Mesenchymal stem cell (in vitro differentiated cells and primary cell): ENCODE measurements at regions not wholly inside any gene's neighbourhood (a gene's known extent, or its start where the extent isn't known, plus 50 kb on each side); places are given as distances from the start of the nearest gene placed in this dataset.
"Not testable (repeated sequence)": the region's sequence is repeated elsewhere in the genome, so short reads cannot be mapped to it uniquely, and the experiment has no call there.

Source experiments
- DNase-seq: peaks from one replicate; pipeline ENCODE4 v3.0.0-alpha.2; 2013
- H2AFZ ChIP-seq: one replicate; pipeline ENCODE4 v1.6.1; 2013; ENCODE audit warnings: low read depth, mild to moderate bottlenecking, control low read depth, inconsistent platforms, low read length, moderate library complexity
- H2AK5ac ChIP-seq: 2 replicates; pipeline ENCODE4 v1.6.1; 2013; ENCODE audit warnings: low read length, moderate library complexity, mild to moderate bottlenecking, inconsistent platforms; ENCODE audit not compliant: severe bottlenecking
- H2BK120ac ChIP-seq: one replicate; pipeline ENCODE4 v1.6.1; 2013; ENCODE audit warnings: low read depth, mild to moderate bottlenecking, inconsistent platforms, low read length, moderate library complexity
- H2BK12ac ChIP-seq, 2 experiments: one replicate each; pipeline ENCODE4 v1.6.1; 2013; ENCODE audit warnings: inconsistent platforms in 2 of 2, low read length in 2 of 2, mild to moderate bottlenecking in 2 of 2, moderate library complexity in 2 of 2, control low read depth in 1 of 2
- H2BK15ac ChIP-seq: one replicate; pipeline ENCODE4 v1.6.1; 2013; ENCODE audit warnings: mild to moderate bottlenecking, low read depth, inconsistent platforms; ENCODE audit not compliant: poor library complexity, severe bottlenecking
- H2BK5ac ChIP-seq: 2 replicates; pipeline ENCODE4 v1.6.1; 2013; ENCODE audit warnings: low read depth, mild to moderate bottlenecking, low read length, control low read depth, inconsistent platforms; ENCODE audit not compliant: poor library complexity, severe bottlenecking
- H3K14ac ChIP-seq, 2 experiments: one replicate each; pipeline ENCODE4 v1.6.1; 2013; ENCODE audit warnings: inconsistent platforms in 2 of 2, low read length in 2 of 2, control low read depth in 1 of 2, mild to moderate bottlenecking in 1 of 2, moderate library complexity in 1 of 2
- H3K18ac ChIP-seq, 2 experiments: one replicate each; pipeline ENCODE4 v1.6.1; 2013; ENCODE audit warnings: inconsistent platforms in 2 of 2, low read length in 2 of 2, control low read depth in 1 of 2, low read depth in 1 of 2, mild to moderate bottlenecking in 1 of 2
- H3K23ac ChIP-seq, 2 experiments: one replicate each; pipeline ENCODE4 v1.6.1; 2013; ENCODE audit warnings: inconsistent platforms in 2 of 2, low read length in 2 of 2, mild to moderate bottlenecking in 2 of 2, moderate library complexity in 2 of 2, control low read depth in 1 of 2
- H3K27ac ChIP-seq: 2 replicates; pipeline ENCODE4 v1.5.1; 2013; ENCODE audit warnings: mild to moderate bottlenecking, moderate library complexity, low read length, control low read depth, inconsistent platforms; ENCODE audit not compliant: poor library complexity, severe bottlenecking
- H3K27me3 ChIP-seq, 2 experiments: 2 replicates each; pipeline versions ENCODE4 v1.6.1 to v1.7.0; 2013; ENCODE audit warnings: low read length in 2 of 2, mild to moderate bottlenecking in 2 of 2, moderate library complexity in 2 of 2, control low read depth in 1 of 2, inconsistent platforms in 1 of 2; ENCODE audit not compliant: control insufficient read depth in 1 of 2, insufficient read depth in 1 of 2
- H3K36me3 ChIP-seq, 2 experiments: 2 replicates each; pipeline versions ENCODE4 v1.6.1 to v1.7.0; 2013; ENCODE audit warnings: low read length in 2 of 2, control low read depth in 1 of 2, inconsistent platforms in 1 of 2, low read depth in 1 of 2, mild to moderate bottlenecking in 1 of 2; ENCODE audit not compliant: insufficient read depth in 2 of 2, control insufficient read depth in 1 of 2
- H3K4ac ChIP-seq, 2 experiments: one replicate each; pipeline ENCODE4 v1.6.1; 2013; ENCODE audit warnings: inconsistent platforms in 2 of 2, low read length in 2 of 2, mild to moderate bottlenecking in 2 of 2, moderate library complexity in 2 of 2, control low read depth in 1 of 2, low read depth in 1 of 2
- H3K4me1 ChIP-seq: 2 replicates; pipeline ENCODE4 v1.6.1; 2013; ENCODE audit warnings: low read depth, low read length, control low read depth; ENCODE audit not compliant: control insufficient read depth, insufficient read depth
- H3K4me2 ChIP-seq: 2 replicates; pipeline ENCODE4 v1.6.1; 2013; ENCODE audit warnings: low read length, mild to moderate bottlenecking, inconsistent platforms; ENCODE audit not compliant: poor library complexity, severe bottlenecking
- H3K4me3 ChIP-seq, 2 experiments: 2 replicates each; pipeline versions ENCODE4 v1.5.1 to v1.7.0; 2013; ENCODE audit warnings: low read length in 2 of 2, mild to moderate bottlenecking in 2 of 2, control low read depth in 1 of 2, low read depth in 1 of 2; ENCODE audit not compliant: insufficient read depth in 1 of 2
- H3K79me1 ChIP-seq: replicated peaks from 2 replicates; pipeline ENCODE4 v1.6.1; 2013; ENCODE audit warnings: mild to moderate bottlenecking, control low read depth, low read length, inconsistent platforms; ENCODE audit not compliant: poor library complexity, severe bottlenecking
- H3K9ac ChIP-seq: 2 replicates; pipeline ENCODE4 v1.7.0; 2013; ENCODE audit warnings: mild to moderate bottlenecking, low read length, moderate library complexity
- H3K9me3 ChIP-seq: 2 replicates; pipeline ENCODE4 v1.7.0; 2013; ENCODE audit warnings: mild to moderate bottlenecking, low read length; ENCODE audit not compliant: control insufficient read depth
- H4K8ac ChIP-seq: one replicate; pipeline ENCODE4 v1.6.1; 2013; ENCODE audit warnings: inconsistent platforms, mild to moderate bottlenecking, low read length, moderate library complexity
- H4K91ac ChIP-seq: one replicate; pipeline ENCODE4 v1.6.1; 2013; ENCODE audit warnings: mild to moderate bottlenecking, low read length, inconsistent platforms
- WGBS: methylation state at CpG from one replicate; pipeline ENCODE4 v1.1.7; 2013; ENCODE audit warnings: mixed read lengths; 5-methylcytosine and 5-hydroxymethylcytosine counted together

GRCh38 chr10:31669357-31669756 is 259.3 kb downstream of the ARHGAP12 start:
- no peaks in the 10 kb centered on the region for H3K36me3 ChIP-seq

GRCh38 chr10:31668326-31668725 is 260.3 kb downstream of the ARHGAP12 start:
- Histone ChIP-seq H3K14ac (no peak overlapping the region), H3K27me3 (no peaks in the 10 kb centered on the region), H3K9ac (no peak overlapping the region), H3K4ac (no peak overlapping the region), H3K18ac (no peak overlapping the region), H3K36me3 (no peaks in the 10 kb centered on the region), H3K79me1 (no peaks in the 10 kb centered on the region), H3K9me3 (peaks cover 14% of the 10 kb centered on the region), H3K23ac (no peak overlapping the region), H2BK120ac (no peak overlapping the region), H4K91ac (no peak overlapping the region), H3K4me1 (no peaks in the 10 kb centered on the region), H3K4me3 (no peak overlapping the region), H2AFZ (no peak overlapping the region), H3K4me2 (no peak overlapping the region), H2AK5ac (no peak overlapping the region), H4K8ac (no peak overlapping the region), H2BK5ac (no peak overlapping the region), H2BK15ac (no peak overlapping the region), H3K27ac (no peak overlapping the region), H2BK12ac (no peak overlapping the region)
- no peak for DNase-seq

More at GRCh38 chr10:31669357-31669756, 259.3 kb downstream of the ARHGAP12 start:
- H2BK12ac ChIP-seq, result no peak overlapping the region
- H3K27me3 ChIP-seq, result no peaks in the 10 kb centered on the region
- H3K79me1 ChIP-seq, result no peaks in the 10 kb centered on the region
- no peak overlapping the region for H3K23ac ChIP-seq
- H3K9me3 ChIP-seq, result peaks cover 24% of the 10 kb centered on the region
- no peak overlapping the region for H2BK120ac ChIP-seq
- H2BK5ac ChIP-seq, result no peak overlapping the region
- no peak overlapping the region for H3K4me3 ChIP-seq
- H3K4me2 ChIP-seq, result no peak overlapping the region
- 100% methylated on average over 1 of the region's 1 CpG for WGBS
- no peak overlapping the region for H3K4ac ChIP-seq
- no peaks in the 10 kb centered on the region for H3K4me1 ChIP-seq
- H2AK5ac ChIP-seq, result no peak overlapping the region
- no peak overlapping the region for H4K91ac ChIP-seq
- no peak overlapping the region for H3K9ac ChIP-seq
- peak overlapping the region in 1 of 2 experiments; percentile 79 for H3K14ac ChIP-seq
- no peak overlapping the region for H3K18ac ChIP-seq
- no peak overlapping the region for H2BK15ac ChIP-seq
- no peak overlapping the region for H2AFZ ChIP-seq
- no peak overlapping the region for H3K27ac ChIP-seq
- no peak for DNase-seq
- H4K8ac ChIP-seq, result no peak overlapping the region

GRCh38 chr10:31665764-31666279 is 262.8 kb downstream of the ARHGAP12 start:
- H3K23ac ChIP-seq, H3K9ac ChIP-seq, H3K79me1 ChIP-seq, H2AK5ac ChIP-seq, H3K18ac ChIP-seq, H2BK12ac ChIP-seq, H3K9me3 ChIP-seq, H2AFZ ChIP-seq, H4K91ac ChIP-seq, H3K4ac ChIP-seq, H3K36me3 ChIP-seq, DNase-seq, H2BK5ac ChIP-seq, H2BK120ac ChIP-seq, H4K8ac ChIP-seq, H3K27me3 ChIP-seq, H3K27ac ChIP-seq, H3K4me1 ChIP-seq, H2BK15ac ChIP-seq, H3K4me3 ChIP-seq, H3K4me2 ChIP-seq, H3K14ac ChIP-seq: not testable (repeated sequence)
- 89% methylated on average over 3 of the region's 3 CpGs for WGBS

GRCh38 chr10:31664803-31665202 is 263.8 kb downstream of the ARHGAP12 start:
- Histone ChIP-seq H3K4me2 (no peak overlapping the region), H3K4ac (no peak overlapping the region), H3K18ac (no peak overlapping the region), H3K27ac (no peak overlapping the region), H4K91ac (no peak overlapping the region), H3K14ac (no peak overlapping the region), H3K79me1 (no peaks in the 10 kb centered on the region), H3K9ac (no peak overlapping the region), H2BK5ac (no peak overlapping the region), H2AFZ (no peak overlapping the region), H2BK15ac (no peak overlapping the region), H2BK120ac (no peak overlapping the region), H3K23ac (no peak overlapping the region), H3K4me3 (no peak overlapping the region), H2AK5ac (no peak overlapping the region), H3K36me3 (no peaks in the 10 kb centered on the region), H4K8ac (no peak overlapping the region), H3K9me3 (no peaks in the 10 kb centered on the region), H3K4me1 (peaks cover 2% of the 10 kb centered on the region), H3K27me3 (no peaks in the 10 kb centered on the region), H2BK12ac (no peak overlapping the region)
- 83% methylated on average over 5 of the region's 5 CpGs for WGBS
- DNase-seq, result no peak
